Activated naive CD8-positive, alpha-beta T cell (primary cell): ENCODE measurements at regions not wholly inside any gene's neighbourhood (a gene's known extent, or its start where the extent isn't known, plus 50 kb on each side); places are given as distances from the start of the nearest gene placed in this dataset.

Source experiments
- H3K27ac Mint-ChIP-seq: one replicate; pipeline ENCODE4 v1.8.0; 2021; ENCODE audit warnings: mixed read lengths
- H3K27me3 Mint-ChIP-seq: one replicate; pipeline ENCODE4 v1.8.0; 2021; ENCODE audit warnings: mixed read lengths
- H3K36me3 Mint-ChIP-seq: one replicate; pipeline ENCODE4 v1.8.0; 2021; ENCODE audit warnings: mixed read lengths
- H3K4me1 Mint-ChIP-seq: one replicate; pipeline ENCODE4 v1.8.0; 2021; ENCODE audit warnings: low read depth, mixed read lengths
- H3K4me3 Mint-ChIP-seq: one replicate; pipeline ENCODE4 v1.8.0; 2021; ENCODE audit warnings: mild to moderate bottlenecking, mixed read lengths
- H3K9me3 Mint-ChIP-seq: one replicate; pipeline ENCODE4 v1.8.0; 2021; ENCODE audit warnings: low read depth, mixed read lengths

DNA sequence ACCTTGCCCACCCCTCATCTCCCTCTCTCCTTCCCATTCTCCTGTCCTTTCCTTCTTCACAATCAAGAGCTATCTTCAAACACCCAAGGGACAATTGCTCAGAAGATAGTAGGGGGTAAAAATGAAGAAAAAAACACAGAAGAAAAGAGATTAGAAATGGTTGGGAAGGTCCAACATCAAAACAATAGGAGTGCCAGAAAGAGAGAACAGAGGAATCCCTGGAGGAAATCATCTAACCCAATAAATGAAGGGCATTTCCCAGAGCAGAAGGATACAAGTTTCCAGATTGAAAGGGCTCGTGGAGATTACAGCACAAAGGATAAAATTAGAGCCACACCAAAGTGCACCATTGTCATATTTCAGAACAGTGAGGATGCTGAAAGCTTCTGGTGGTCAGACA is 145.6 kb downstream of the OAT start:
- H3K4me1 Mint-ChIP-seq, result no peaks in the 10 kb centered on the region
- H3K4me3 Mint-ChIP-seq, result no peak overlapping the region
- H3K36me3 Mint-ChIP-seq, result no peaks in the 10 kb centered on the region
- H3K9me3 Mint-ChIP-seq, result peaks cover 14% of the 10 kb centered on the region
- H3K27ac Mint-ChIP-seq, result no peak overlapping the region
- peaks cover 1% of the 10 kb centered on the region for H3K27me3 Mint-ChIP-seq

- Mint-ChIP-seq H3K4me1 (no peaks in the 10 kb centered on the region), H3K9me3 (peaks cover 14% of the 10 kb centered on the region), H3K27me3 (peaks cover 1% of the 10 kb centered on the region), H3K27ac (no peak overlapping the region), H3K36me3 (no peaks in the 10 kb centered on the region), H3K4me3 (no peak overlapping the region)
Measured at GRCh38 chr10:124271676-124272075, 147.0 kb downstream of the OAT start.

DNA sequence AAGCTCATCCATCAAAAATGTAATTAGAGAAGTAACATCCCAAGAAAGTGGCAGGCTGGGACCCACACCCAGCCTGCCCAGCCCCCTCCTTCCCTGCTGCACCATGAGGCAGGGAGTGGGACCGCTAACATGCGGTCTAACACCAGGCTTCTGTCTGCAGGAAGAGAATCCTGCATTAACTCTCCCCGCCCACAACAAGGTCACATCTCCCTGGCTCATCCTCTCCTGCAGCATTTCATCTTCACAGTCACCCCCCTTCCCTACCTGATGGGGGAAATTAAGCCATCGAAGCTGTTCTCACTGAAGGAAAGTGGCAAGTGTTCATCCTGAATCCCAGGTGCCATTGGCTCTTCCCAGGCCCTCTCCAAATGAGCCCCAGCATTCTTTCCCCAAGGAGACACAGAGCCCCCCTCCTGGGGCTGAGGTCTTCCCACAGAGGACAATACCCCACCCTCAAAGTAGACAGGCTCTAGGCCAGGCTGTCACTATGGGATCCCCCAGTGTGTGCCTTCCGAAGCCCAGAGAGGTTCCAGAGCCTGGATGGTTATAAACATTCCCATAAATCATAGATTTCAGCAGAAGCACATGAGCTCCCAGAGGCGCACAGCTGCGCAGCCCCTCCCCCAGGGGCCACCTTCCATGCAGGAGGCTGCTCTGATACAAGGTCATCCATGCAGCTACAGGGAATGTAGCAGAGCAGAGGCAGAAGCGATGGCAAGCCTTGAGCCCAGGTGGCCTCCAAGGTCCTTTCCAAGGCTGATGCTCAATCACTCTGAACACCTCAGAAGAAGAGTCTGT is 148.0 kb downstream of the OAT start:
- Mint-ChIP-seq H3K27me3 (peaks cover 1% of the 10 kb centered on the region), H3K27ac (no peak overlapping the region), H3K36me3 (no peaks in the 10 kb centered on the region), H3K4me3 (no peak overlapping the region), H3K9me3 (peaks cover 13% of the 10 kb centered on the region), H3K4me1 (no peaks in the 10 kb centered on the region)

GRCh38 chr10:124268976-124269375 is 149.7 kb downstream of the OAT start:
- Mint-ChIP-seq H3K4me3 (no peak overlapping the region), H3K36me3 (no peaks in the 10 kb centered on the region), H3K27me3 (peaks cover 1% of the 10 kb centered on the region), H3K27ac (no peak overlapping the region), H3K4me1 (no peaks in the 10 kb centered on the region), H3K9me3 (peaks cover 10% of the 10 kb centered on the region)

DNA sequence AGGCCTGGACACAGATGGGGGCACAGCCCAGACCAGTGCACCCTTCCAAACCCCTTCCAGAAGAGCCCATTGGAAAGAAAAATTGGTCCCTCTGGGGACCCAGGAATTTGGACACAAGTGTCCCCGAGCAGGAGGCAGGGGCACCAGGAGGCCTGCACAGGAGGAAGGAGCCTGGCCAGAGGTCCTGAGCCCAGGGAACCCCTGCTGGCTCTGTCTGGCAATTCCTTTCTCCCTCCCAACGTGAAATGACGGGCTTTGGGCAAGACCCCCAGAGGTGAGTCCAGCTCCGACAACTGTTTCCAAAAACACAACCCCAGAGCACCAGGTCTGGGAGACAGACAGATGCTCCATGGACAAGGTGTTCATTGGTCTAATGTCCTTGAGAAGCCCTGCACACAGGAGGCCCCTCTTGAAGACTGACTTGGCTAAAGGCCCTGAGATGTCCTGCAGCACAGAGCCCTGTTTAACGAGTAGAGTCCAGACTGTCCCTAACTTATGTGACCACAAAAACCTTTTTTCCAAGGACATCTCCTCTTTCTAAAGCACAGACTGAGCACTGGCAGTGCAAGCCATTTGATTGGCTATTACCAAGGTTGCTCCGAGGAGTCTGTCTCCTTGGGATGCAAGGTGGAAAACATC is 150.7 kb downstream of the OAT start:
- H3K4me3 Mint-ChIP-seq, result no peak overlapping the region
- H3K36me3 Mint-ChIP-seq, result no peaks in the 10 kb centered on the region
- no peaks in the 10 kb centered on the region for H3K4me1 Mint-ChIP-seq
- H3K9me3 Mint-ChIP-seq, result peaks cover 7% of the 10 kb centered on the region
- peaks cover 1% of the 10 kb centered on the region for H3K27me3 Mint-ChIP-seq
- H3K27ac Mint-ChIP-seq, result no peak overlapping the region

- Mint-ChIP-seq H3K4me1 (no peaks in the 10 kb centered on the region), H3K27ac (no peak overlapping the region), H3K36me3 (no peaks in the 10 kb centered on the region), H3K9me3 (peaks cover 4% of the 10 kb centered on the region), H3K27me3 (peaks cover 1% of the 10 kb centered on the region), H3K4me3 (no peak overlapping the region)
Measured at GRCh38 chr10:124267231-124267885, 151.4 kb downstream of the OAT start.

GRCh38 chr10:124266468-124267230 is 152.1 kb downstream of the OAT start:
- H3K9me3 Mint-ChIP-seq, result no peaks in the 10 kb centered on the region
- H3K4me3 Mint-ChIP-seq, result no peak overlapping the region
- H3K4me1 Mint-ChIP-seq, result no peaks in the 10 kb centered on the region
- no peak overlapping the region for H3K27ac Mint-ChIP-seq
- no peaks in the 10 kb centered on the region for H3K36me3 Mint-ChIP-seq
- peaks cover 1% of the 10 kb centered on the region for H3K27me3 Mint-ChIP-seq

DNA sequence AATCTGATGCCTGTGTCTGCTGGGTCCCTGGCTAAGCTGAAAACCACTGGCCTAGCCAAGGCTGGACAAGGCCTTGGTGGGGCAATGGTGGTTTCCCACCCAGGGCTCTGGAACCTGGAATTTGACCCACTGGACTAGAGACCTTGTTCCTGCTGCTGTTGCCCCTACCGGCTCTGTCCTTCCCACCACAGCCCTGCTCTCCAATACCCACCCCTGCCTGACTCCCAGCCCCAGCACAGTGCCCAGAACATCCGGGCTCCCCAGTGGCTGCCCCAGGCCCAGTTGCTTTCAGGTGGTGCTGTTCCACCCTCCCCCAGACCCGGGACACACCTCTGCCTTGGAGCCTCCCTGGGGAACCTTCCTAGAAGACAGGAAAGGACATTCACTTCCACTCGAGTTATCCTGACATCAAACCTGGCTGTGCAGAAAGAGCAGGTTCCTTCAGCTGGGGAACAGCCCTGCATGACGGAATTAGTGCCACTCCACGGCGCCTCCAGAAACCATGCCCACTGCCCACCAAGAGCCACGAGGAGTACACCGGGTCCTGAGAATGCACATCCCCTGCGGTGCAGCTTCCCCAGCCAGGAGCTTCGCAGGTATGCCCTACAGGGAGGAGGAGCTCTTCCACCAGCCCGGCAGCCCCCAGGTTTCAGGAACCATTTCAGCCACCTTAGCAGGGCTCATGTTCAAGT is 152.8 kb downstream of the OAT start:
- no peaks in the 10 kb centered on the region for H3K27me3 Mint-ChIP-seq
- H3K4me3 Mint-ChIP-seq, result no peak overlapping the region
- no peaks in the 10 kb centered on the region for H3K9me3 Mint-ChIP-seq
- H3K36me3 Mint-ChIP-seq, result no peaks in the 10 kb centered on the region
- H3K4me1 Mint-ChIP-seq, result no peaks in the 10 kb centered on the region
- no peak overlapping the region for H3K27ac Mint-ChIP-seq

DNA sequence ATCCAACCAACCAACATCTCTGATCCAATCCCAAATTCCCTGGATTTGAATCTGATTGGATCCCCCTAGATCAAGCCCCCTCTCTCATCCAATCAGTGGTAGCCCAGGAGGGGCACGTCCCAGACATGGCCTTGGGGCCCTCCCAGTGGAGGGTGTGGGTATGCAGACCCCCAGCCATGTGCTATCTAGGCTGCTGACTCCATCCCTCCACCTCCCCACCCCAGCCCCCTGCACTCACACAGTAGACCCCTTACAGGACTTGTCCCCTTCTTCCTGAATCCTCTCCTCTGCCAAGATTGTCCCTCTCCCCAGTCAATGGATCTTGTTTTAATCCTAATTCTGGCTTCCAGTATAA is 153.4 kb downstream of the OAT start:
- no peaks in the 10 kb centered on the region for H3K27me3 Mint-ChIP-seq

GRCh38 chr10:124264711-124265390 is 153.9 kb downstream of the OAT start:
- no peaks in the 10 kb centered on the region for H3K36me3 Mint-ChIP-seq
- H3K9me3 Mint-ChIP-seq, result no peaks in the 10 kb centered on the region
- no peak overlapping the region for H3K4me3 Mint-ChIP-seq
- no peaks in the 10 kb centered on the region for H3K4me1 Mint-ChIP-seq
- no peaks in the 10 kb centered on the region for H3K27me3 Mint-ChIP-seq
- no peak overlapping the region for H3K27ac Mint-ChIP-seq

More for the DNA sequence above, 153.4 kb downstream of the OAT start:
- Mint-ChIP-seq H3K36me3 (no peaks in the 10 kb centered on the region), H3K4me3 (no peak overlapping the region), H3K27ac (no peak overlapping the region), H3K4me1 (no peaks in the 10 kb centered on the region), H3K9me3 (no peaks in the 10 kb centered on the region)

- Mint-ChIP-seq H3K4me3 (no peak overlapping the region), H3K27me3 (no peaks in the 10 kb centered on the region), H3K36me3 (no peaks in the 10 kb centered on the region), H3K9me3 (no peaks in the 10 kb centered on the region), H3K4me1 (no peaks in the 10 kb centered on the region), H3K27ac (no peak overlapping the region)
Measured at GRCh38 chr10:124264271-124264670, 154.5 kb downstream of the OAT start.

DNA sequence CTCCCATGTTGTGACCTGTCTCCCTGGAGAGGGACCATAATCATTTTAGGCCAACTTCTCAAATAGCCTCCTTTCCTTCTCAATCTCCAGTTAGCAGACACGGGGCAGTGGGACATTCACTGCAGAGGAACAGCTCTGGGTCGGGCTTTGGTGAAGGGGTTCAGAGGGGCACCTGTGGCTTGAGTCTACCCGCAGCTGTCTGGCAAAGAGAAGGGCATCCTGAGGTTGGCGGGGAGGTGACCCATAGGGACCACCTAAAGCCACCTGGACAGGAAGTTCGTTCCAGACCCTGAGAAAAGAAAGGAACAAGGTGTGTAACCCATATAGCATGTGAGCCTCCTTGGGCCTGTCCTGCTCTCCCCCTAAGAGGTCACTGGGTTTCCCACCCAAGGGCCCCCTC is 155.0 kb downstream of the OAT start:
- no peaks in the 10 kb centered on the region for H3K27me3 Mint-ChIP-seq
- H3K4me1 Mint-ChIP-seq, result no peaks in the 10 kb centered on the region
- no peak overlapping the region for H3K4me3 Mint-ChIP-seq
- H3K36me3 Mint-ChIP-seq, result no peaks in the 10 kb centered on the region
- H3K9me3 Mint-ChIP-seq, result no peaks in the 10 kb centered on the region
- H3K27ac Mint-ChIP-seq, result no peak overlapping the region

GRCh38 chr10:124262971-124263370 is 155.8 kb downstream of the OAT start:
- Mint-ChIP-seq H3K9me3 (no peaks in the 10 kb centered on the region), H3K27me3 (no peaks in the 10 kb centered on the region), H3K27ac (no peak overlapping the region), H3K36me3 (no peaks in the 10 kb centered on the region), H3K4me1 (no peaks in the 10 kb centered on the region), H3K4me3 (no peak overlapping the region)

DNA sequence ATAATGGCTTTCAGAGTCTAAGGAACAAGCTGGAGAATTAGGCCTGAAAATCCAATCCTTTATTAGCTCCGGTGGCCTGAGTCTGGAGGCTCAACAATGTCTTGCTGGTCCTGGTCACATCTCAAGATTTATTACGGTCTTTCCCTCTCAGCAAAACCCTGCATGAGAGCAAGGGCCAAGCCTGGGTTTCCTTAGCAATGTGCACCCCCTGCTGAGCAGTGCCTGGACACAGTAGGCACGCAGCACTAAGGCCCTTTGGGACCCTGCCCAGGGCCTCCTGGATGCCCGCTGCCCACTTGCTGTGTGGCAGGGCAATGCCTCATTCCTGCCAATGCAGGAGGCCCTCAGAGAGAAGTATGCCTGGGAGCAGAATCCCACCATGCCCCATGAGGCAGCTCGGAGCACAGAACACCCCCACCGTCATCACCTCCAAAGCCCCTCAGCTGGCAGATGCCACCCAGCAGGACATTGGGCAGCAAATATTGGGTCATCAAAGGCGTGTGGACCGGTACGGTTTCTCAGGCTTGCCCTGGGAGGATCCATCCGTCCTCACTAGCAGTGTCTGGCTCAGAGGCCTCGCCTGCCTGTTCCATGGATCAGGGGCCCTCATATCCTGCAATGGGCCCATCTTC is 156.4 kb downstream of the OAT start:
- Mint-ChIP-seq H3K4me1 (no peaks in the 10 kb centered on the region), H3K36me3 (no peaks in the 10 kb centered on the region), H3K27ac (no peak overlapping the region), H3K9me3 (no peaks in the 10 kb centered on the region), H3K4me3 (no peak overlapping the region), H3K27me3 (no peaks in the 10 kb centered on the region)
